ENCODE measurements at regions not wholly inside any gene's neighbourhood (a gene's known extent, or its start where the extent isn't known, plus 50 kb on each side); places are given as distances from the start of the nearest gene placed in this dataset.

DNA sequence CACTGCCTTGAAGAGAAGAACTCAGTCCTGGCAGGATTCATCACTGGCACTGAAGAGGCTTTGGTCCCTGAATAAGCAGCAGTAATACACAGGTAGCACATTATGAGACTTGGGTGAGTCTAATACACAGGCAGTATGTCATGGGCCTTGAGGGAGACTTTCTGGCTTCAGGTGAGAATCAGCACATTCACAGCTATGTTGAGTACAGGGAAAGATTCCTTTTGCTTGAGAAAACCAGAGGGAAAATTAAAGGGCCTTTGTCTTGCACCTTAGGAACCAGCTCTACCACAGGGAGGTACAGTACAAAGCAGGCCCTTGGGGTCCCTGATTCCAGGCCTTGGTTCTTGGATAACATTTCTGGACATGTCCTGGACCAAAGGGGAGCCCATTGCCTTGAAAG is 484.6 kb downstream of the RFC3 start:
- TF ChIP-seq, protein P1, sequence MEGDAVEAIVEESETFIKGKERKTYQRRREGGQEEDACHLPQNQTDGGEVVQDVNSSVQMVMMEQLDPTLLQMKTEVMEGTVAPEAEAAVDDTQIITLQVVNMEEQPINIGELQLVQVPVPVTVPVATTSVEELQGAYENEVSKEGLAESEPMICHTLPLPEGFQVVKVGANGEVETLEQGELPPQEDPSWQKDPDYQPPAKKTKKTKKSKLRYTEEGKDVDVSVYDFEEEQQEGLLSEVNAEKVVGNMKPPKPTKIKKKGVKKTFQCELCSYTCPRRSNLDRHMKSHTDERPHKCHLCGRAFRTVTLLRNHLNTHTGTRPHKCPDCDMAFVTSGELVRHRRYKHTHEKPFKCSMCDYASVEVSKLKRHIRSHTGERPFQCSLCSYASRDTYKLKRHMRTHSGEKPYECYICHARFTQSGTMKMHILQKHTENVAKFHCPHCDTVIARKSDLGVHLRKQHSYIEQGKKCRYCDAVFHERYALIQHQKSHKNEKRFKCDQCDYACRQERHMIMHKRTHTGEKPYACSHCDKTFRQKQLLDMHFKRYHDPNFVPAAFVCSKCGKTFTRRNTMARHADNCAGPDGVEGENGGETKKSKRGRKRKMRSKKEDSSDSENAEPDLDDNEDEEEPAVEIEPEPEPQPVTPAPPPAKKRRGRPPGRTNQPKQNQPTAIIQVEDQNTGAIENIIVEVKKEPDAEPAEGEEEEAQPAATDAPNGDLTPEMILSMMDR (IDR thresholded peaks at IDR 0.05) = no peak
- TF ChIP-seq POLR2A (IDR thresholded peaks at IDR 0.05) = no peak

All from gastroesophageal sphincter (tissue), 3 donors.